ENCODE measurements at regions not wholly inside any gene's neighbourhood (a gene's known extent, or its start where the extent isn't known, plus 50 kb on each side); places are given as distances from the start of the nearest gene placed in this dataset.

- TF ChIP-seq, protein P1, sequence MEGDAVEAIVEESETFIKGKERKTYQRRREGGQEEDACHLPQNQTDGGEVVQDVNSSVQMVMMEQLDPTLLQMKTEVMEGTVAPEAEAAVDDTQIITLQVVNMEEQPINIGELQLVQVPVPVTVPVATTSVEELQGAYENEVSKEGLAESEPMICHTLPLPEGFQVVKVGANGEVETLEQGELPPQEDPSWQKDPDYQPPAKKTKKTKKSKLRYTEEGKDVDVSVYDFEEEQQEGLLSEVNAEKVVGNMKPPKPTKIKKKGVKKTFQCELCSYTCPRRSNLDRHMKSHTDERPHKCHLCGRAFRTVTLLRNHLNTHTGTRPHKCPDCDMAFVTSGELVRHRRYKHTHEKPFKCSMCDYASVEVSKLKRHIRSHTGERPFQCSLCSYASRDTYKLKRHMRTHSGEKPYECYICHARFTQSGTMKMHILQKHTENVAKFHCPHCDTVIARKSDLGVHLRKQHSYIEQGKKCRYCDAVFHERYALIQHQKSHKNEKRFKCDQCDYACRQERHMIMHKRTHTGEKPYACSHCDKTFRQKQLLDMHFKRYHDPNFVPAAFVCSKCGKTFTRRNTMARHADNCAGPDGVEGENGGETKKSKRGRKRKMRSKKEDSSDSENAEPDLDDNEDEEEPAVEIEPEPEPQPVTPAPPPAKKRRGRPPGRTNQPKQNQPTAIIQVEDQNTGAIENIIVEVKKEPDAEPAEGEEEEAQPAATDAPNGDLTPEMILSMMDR (IDR thresholded peaks at IDR 0.05) = no peak
- TF ChIP-seq POLR2A (IDR thresholded peaks at IDR 0.05) (no peak), EP300 (IDR thresholded peaks at IDR 0.05) (no peak), POLR2AphosphoS5 (IDR thresholded peaks at IDR 0.05) (no peak)
These were observed 256.4 kb upstream of the PHYHIPL start for GRCh38 chr10:58919927-58920654.
